Gastrocnemius medialis (tissue), 4 donors: ENCODE measurements at regions not wholly inside any gene's neighbourhood (a gene's known extent, or its start where the extent isn't known, plus 50 kb on each side); places are given as distances from the start of the nearest gene placed in this dataset.

ENCODE experiments used
- ATAC-seq, 2 donors: fragments of 150-250 bp; one replicate each; pipeline ENCODE4 v1.9.1; 2016
- DNase-seq, 2 donors: peaks; one replicate each; pipeline ENCODE4 v3.0.0-alpha.2; 2019
- H3K27ac ChIP-seq, 4 donors: fragments of 200-600 bp; sonication (generic); 1 replicate in 1 of 4; 2 replicates in 3 of 4; pipeline ENCODE4 v1.5.1; 2016 to 2018; ENCODE audit warnings: mild to moderate bottlenecking in 2 of 4, moderate library complexity in 1 of 4
- H3K27me3 ChIP-seq, 3 donors: fragments of 200-600 bp; sonication (generic) in 2 of 3; 1 replicate in 1 of 3; 2 replicates in 2 of 3; pipeline versions ENCODE4 v1.5.1 to v1.6.0; 2016 to 2019; ENCODE audit warnings: mild to moderate bottlenecking in 1 of 3, moderate library complexity in 1 of 3
- H3K36me3 ChIP-seq, 2 donors: fragments of 200-600 bp; sonication (generic) in 1 of 2; one replicate each; pipeline ENCODE4 v1.5.1; 2017 to 2018
- H3K4me1 ChIP-seq, 2 donors: fragments of 200-600 bp; sonication (generic) in 1 of 2; one replicate each; pipeline ENCODE4 v1.5.1; 2016 to 2017; ENCODE audit warnings: mild to moderate bottlenecking in 2 of 2
- H3K4me3 ChIP-seq, 4 donors: fragments of 200-600 bp; sonication (generic) in 3 of 4; 1 replicate in 1 of 4; 2 replicates in 3 of 4; pipeline ENCODE4 v1.5.1; 2016 to 2019; ENCODE audit warnings: mild to moderate bottlenecking in 2 of 4
- H3K9me3 ChIP-seq, 3 donors: fragments of 200-600 bp; sonication (generic) in 2 of 3; 1 replicate in 1 of 3; 2 replicates in 2 of 3; pipeline ENCODE4 v1.5.1; 2016 to 2019
- POLR2A ChIP-seq, 2 donors: fragments of 450-650 bp; IDR thresholded peaks; one replicate each; pipeline ENCODE4 v1.6.1; 2017; ENCODE audit warnings: antibody characterized with exemption in 2 of 2, mild to moderate bottlenecking in 2 of 2, moderate library complexity in 2 of 2
- in situ Hi-C, 4 donors: fragments of 200-750 bp; cut with MboI; loops; one replicate each; pipeline versions ENCODE4 v1.15.0 to v1.8.0; 2017; ENCODE audit warnings: low sequenced_read_pairs in 4 of 4
- intact Hi-C: fragments of 100-400 bp; cut with DNase I; formaldehyde crosslinking; loops from one replicate; pipeline ENCODE4 v1.15.1; 2023; ENCODE audit warnings: low total_unique reads
- TF ChIP-seq, protein P1 (sequence below), 5 experiments: fragments of 450-650 bp in 3 of 5; fragments of 200-600 bp in 2 of 5; sonication (generic) in 2 of 5; IDR thresholded peaks in 4 of 5; conservative IDR thresholded peaks in 1 of 5; 1 replicate in 4 of 5; 2 replicates in 1 of 5; pipeline ENCODE4 v1.5.1; 2016 to 2019; ENCODE audit warnings: antibody characterized with exemption in 5 of 5, mild to moderate bottlenecking in 3 of 5, moderate library complexity in 3 of 5

DNA sequence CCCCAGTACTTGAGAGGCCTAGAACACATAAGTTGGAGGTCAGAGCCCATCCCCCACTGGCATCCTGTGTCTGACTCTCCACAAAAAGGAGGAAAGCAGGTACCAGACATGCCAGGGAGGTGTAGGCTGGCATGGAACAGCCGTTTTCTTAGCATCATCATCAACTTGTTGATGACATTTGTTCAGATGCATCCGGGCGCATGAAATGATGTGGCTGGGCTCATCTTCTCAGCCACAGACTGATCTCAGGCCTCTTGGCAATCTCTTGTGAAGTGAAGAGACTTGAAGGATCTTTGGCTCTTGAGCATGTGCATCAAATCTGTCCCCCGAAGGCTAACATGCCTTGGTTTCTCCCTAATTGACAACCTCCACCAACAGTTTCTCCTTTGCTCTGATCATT, 243.3 kb downstream of the TSN start:
- Histone ChIP-seq H3K4me3 (no peak overlapping the region), H3K4me1 (no peaks in the 10 kb centered on the region), H3K27ac (no peak overlapping the region), H3K27me3 (no peaks in the 10 kb centered on the region), H3K36me3 (no peaks in the 10 kb centered on the region), H3K9me3 (no peaks in the 10 kb centered on the region)
- intact Hi-C loops, result no loop called here
- ATAC-seq (no peak), DNase-seq (no peak)
- in situ Hi-C loops, result loop anchor here in 1 of 4 donors (25.0 kb wide), 1 partner anchor 1989 kb away; no protein-coding TSS in a partner anchor
- TF ChIP-seq, protein P1, sequence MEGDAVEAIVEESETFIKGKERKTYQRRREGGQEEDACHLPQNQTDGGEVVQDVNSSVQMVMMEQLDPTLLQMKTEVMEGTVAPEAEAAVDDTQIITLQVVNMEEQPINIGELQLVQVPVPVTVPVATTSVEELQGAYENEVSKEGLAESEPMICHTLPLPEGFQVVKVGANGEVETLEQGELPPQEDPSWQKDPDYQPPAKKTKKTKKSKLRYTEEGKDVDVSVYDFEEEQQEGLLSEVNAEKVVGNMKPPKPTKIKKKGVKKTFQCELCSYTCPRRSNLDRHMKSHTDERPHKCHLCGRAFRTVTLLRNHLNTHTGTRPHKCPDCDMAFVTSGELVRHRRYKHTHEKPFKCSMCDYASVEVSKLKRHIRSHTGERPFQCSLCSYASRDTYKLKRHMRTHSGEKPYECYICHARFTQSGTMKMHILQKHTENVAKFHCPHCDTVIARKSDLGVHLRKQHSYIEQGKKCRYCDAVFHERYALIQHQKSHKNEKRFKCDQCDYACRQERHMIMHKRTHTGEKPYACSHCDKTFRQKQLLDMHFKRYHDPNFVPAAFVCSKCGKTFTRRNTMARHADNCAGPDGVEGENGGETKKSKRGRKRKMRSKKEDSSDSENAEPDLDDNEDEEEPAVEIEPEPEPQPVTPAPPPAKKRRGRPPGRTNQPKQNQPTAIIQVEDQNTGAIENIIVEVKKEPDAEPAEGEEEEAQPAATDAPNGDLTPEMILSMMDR (IDR thresholded peaks at IDR 0.05 in 4 of 5, conservative IDR thresholded peaks at IDR 0.05 in 1 of 5), result no peak
- no peak for TF ChIP-seq POLR2A (IDR thresholded peaks at IDR 0.05)

DNA sequence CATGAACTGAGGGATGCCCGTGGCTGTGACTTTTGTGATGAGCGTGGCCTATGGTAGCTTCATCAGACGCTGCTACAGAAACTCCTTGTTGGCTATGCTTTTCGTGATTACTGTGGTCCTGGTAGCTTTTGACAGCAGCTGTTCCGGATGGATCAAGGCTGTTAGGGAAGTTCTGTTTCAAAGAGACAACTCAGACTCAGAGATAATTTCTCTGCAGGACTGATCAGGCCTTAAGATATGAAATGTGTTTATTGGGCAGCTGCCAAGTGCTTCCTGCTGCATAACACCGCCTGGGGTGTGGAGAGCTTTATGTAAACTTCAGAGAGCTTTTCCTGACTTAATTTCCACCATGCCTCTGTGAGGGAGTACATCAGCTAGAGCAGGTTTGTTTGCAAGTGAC, 243.8 kb downstream of the TSN start:
- no peaks in the 10 kb centered on the region for H3K9me3 ChIP-seq
- H3K27me3 ChIP-seq, result no peaks in the 10 kb centered on the region
- no peaks in the 10 kb centered on the region for H3K36me3 ChIP-seq
- intact Hi-C loops (no loop called here), in situ Hi-C loops (loop anchor here in 1 of 4 donors (25.0 kb wide), 1 partner anchor 1988 kb away; no protein-coding TSS in a partner anchor)
- ATAC-seq, result no peak
- TF ChIP-seq, protein P1 (IDR thresholded peaks at IDR 0.05 in 4 of 5, conservative IDR thresholded peaks at IDR 0.05 in 1 of 5), result no peak
- no peak for TF ChIP-seq POLR2A (IDR thresholded peaks at IDR 0.05)
- H3K4me3 ChIP-seq, result no peak overlapping the region
- H3K27ac ChIP-seq, result no peak overlapping the region
- no peaks in the 10 kb centered on the region for H3K4me1 ChIP-seq
- DNase-seq, result no peak

DNA sequence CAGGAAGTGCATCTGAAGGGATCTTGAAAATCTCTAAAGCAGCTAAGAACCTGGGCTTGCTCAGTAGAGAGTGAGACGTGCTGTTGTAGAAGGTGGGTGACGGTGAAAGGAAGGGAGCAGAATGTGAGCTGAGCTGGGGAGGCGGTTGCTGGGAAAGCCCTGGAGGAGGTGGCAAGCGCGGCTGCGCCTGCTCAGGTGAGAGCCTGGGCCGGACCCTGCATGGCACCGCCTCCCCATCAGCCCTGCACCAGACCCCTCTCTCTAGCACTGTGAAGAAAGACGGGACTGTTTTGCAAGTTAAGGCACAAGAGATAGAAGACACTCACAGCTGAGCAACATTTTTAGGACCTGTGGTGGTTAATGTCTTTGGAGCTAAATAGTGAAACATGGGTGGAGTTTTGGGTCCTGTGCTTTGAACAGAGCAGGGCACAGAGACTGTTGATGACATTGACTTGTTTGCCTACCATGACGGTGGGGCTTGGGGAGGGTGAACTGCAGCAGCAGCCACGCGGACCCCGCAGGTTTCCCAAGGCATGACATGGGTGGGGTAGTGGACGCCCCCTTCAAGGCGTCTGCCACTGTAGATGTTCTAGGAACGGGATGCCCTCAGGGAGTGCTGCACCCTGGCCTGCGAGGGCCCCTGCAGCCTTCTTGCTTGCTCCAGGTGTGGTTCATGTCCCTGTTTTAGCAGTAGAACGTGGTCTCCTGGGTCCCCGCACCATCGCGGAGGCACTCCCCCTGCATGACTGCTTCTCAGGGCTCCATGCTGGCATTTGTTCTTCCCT, 245.3 kb downstream of the TSN start:
- Histone ChIP-seq H3K4me1 (no peaks in the 10 kb centered on the region), H3K36me3 (no peaks in the 10 kb centered on the region), H3K27ac (no peak overlapping the region), H3K4me3 (no peak overlapping the region), H3K9me3 (no peaks in the 10 kb centered on the region), H3K27me3 (no peaks in the 10 kb centered on the region)
- in situ Hi-C loops, result no loop called here
- no peak for TF ChIP-seq POLR2A (IDR thresholded peaks at IDR 0.05)
- TF ChIP-seq, protein P1 (IDR thresholded peaks at IDR 0.05 in 4 of 5, conservative IDR thresholded peaks at IDR 0.05 in 1 of 5), result no peak
- ATAC-seq, result no peak
- DNase-seq, result no peak
- intact Hi-C loops, result no loop called here

DNA sequence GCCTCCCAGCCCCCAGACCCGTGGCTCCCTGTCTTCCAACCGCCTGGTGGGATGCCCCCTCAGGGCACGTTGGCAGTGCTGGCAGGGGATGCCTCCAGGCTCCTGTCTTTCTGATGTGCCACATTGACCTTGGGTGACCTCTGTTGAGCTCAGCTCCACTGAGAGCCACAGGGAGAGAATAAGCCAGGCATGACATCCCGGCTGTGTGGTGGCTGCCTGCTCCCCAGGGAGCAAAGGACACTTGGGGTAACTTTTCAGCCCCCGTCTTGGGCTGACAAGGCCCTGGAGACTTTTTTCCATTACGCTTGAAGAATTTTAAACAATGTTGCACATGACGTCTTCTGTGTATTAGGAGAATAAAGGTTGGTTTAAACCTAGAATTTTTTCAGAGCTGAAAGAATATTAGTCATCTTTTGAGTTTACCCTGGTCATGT, 246.0 kb downstream of the TSN start:
- no peak for TF ChIP-seq POLR2A (IDR thresholded peaks at IDR 0.05)
- TF ChIP-seq, protein P1 (IDR thresholded peaks at IDR 0.05 in 4 of 5, conservative IDR thresholded peaks at IDR 0.05 in 1 of 5), result no peak
- Histone ChIP-seq H3K36me3 (no peaks in the 10 kb centered on the region), H3K27ac (no peak overlapping the region), H3K9me3 (no peaks in the 10 kb centered on the region), H3K27me3 (no peaks in the 10 kb centered on the region), H3K4me1 (no peaks in the 10 kb centered on the region), H3K4me3 (no peak overlapping the region)
- in situ Hi-C loops, result no loop called here
- DNase-seq, result no peak
- no peak for ATAC-seq
- intact Hi-C loops, result no loop called here
